GM12873 (cell line): ENCODE measurements at regions not wholly inside any gene's neighbourhood (a gene's known extent, or its start where the extent isn't known, plus 50 kb on each side); places are given as distances from the start of the nearest gene placed in this dataset.

Source experiments
- TF ChIP-seq, protein P1 (sequence below): IDR thresholded peaks from 2 replicates; pipeline ENCODE4 v1.5.1; 2012; ENCODE audit warnings: low read depth, mild to moderate bottlenecking, moderate library complexity, low read length, control low read depth; ENCODE audit not compliant: insufficient read depth; ENCODE audit errors: missing control alignments

DNA sequence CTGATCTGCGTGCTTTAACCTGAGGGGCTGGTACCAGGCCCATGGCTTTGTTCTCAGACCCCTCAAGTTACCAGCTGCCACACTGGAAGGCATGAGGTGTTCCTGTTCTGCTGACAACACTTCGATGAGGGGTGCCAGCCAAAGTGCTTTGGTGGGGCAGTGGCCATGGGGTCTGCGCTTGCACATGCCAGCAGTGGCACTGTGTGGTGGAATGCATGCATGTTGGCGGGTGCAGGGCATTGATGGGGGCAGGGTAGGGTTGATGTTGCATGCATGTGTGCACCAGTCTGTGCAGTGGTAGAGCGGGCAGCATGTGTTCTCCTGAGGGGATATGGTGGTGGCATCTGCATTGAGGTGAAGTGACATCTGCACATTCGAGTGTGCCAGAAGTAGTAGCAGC is 497.0 kb downstream of the SQOR start:
- TF ChIP-seq, protein P1, sequence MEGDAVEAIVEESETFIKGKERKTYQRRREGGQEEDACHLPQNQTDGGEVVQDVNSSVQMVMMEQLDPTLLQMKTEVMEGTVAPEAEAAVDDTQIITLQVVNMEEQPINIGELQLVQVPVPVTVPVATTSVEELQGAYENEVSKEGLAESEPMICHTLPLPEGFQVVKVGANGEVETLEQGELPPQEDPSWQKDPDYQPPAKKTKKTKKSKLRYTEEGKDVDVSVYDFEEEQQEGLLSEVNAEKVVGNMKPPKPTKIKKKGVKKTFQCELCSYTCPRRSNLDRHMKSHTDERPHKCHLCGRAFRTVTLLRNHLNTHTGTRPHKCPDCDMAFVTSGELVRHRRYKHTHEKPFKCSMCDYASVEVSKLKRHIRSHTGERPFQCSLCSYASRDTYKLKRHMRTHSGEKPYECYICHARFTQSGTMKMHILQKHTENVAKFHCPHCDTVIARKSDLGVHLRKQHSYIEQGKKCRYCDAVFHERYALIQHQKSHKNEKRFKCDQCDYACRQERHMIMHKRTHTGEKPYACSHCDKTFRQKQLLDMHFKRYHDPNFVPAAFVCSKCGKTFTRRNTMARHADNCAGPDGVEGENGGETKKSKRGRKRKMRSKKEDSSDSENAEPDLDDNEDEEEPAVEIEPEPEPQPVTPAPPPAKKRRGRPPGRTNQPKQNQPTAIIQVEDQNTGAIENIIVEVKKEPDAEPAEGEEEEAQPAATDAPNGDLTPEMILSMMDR = no peak

DNA sequence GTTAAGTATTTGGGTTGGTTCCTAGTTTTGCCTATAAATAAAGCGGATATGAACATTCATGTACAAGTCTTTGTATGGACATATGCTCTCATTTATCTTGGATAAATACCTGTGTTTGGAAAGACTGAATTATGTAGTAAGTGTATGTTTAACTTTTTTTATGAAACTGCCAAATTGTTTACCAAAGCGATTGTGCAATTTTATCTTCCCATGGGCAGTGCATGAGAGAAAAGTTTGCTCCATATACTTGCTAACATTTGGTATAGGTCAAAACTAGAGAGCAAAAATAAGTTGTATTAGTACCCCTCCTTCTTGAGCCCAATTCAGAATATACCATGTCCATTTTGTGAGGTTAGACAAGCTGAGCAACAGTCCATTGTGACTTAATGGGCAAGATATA is 502.6 kb downstream of the SQOR start:
- TF ChIP-seq, protein P1 = no peak

DNA sequence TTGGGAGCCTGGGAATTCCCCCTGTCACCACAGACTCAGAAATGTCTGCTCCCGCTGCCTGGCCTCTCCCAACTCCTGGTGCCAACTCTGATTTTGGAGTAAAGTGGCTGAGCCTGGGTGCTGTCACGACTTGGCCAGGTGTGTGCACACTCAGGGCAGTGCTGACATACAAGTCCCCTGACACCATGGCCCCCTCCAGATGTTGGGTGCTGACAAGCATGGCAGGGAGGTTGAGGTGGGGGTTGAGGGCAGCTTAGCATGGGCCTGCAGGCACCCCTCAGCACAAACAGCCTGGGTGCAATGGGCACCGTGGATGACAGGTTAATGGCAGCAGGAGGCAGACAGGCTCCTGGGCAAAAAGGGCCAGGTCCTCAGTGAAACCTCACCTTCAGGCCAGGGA is 511.2 kb downstream of the SQOR start:
- TF ChIP-seq, protein P1 = no peak

DNA sequence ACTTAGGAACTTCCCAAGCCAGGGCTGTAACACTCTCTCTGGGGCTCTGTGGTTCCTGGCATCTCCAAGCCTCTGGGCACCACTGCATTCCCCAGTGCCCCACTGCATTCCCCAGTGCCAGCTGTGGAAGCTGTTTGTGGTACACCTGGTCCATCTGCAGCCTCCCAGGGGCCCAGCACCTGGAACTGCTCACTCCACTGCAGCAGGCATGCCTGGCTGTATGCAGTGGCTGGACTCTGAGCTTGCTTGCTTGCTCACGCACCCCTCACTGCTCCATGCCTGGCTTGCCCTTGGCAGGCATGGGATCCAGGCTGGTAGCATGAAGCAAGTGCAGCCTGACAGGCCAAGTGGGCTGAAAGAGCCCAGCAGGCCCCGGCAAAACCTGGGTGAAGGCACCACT is 512.1 kb downstream of the SQOR start:
- TF ChIP-seq, protein P1 = no peak

DNA sequence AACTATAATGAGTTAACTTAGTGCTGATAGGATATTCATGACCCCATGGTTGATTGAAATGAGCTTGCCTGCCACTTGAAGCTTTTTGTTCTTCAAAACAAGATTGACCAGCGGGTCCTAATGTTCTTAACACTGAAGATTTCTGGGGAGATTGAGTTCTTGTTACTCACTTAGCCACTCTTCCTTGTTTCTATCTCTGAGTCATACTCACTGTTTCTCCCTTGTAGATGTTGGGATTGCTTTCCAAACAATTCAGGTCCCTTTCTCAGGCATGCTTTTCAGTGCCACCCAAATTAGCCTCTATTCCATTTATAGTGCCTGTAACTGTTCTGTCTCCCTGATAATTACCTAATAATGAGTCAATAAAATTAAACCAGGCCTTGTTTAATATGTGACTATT is 517.0 kb downstream of the SQOR start:
- TF ChIP-seq, protein P1 = no peak

DNA sequence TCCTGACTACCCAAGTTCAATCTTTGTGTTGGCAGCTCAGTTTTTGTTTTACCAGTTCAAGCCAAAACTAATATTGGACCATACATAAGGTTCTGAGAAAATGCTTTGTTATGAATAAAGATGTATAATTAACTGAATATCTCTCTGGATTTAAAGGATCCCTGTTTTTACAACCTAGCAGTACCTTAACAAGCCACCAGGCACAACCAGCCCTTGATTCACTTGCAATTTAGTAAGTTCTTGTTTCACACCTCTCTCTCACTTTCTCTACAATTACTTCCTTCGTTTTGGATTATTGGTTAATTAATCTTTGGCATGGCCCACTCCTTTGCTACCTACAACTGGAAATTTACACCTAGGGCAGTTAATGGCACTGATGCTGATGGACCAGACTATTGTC is 531.9 kb downstream of the SQOR start:
- TF ChIP-seq, protein P1 = no peak

DNA sequence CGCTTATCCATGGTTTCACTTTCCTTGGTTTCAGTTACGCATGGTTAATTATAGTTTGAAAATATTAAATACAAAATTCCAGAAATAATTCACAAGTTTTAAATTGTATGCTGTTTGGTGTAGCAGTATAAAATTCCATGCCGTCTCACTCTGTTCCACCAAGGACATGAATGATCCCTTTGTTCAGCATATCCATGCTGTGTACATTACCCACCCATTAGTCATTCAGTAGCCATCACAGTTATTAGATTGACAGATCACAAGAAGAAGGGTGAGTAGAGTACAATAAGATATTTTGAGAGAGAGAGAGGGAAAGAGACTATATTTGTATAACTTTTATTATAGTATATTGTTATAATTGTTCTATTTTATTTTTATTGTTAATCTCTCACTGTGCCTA is 535.5 kb downstream of the SQOR start:
- TF ChIP-seq, protein P1 = no peak
